ENCODE measurements at regions not wholly inside any gene's neighbourhood (a gene's known extent, or its start where the extent isn't known, plus 50 kb on each side); places are given as distances from the start of the nearest gene placed in this dataset.

DNA sequence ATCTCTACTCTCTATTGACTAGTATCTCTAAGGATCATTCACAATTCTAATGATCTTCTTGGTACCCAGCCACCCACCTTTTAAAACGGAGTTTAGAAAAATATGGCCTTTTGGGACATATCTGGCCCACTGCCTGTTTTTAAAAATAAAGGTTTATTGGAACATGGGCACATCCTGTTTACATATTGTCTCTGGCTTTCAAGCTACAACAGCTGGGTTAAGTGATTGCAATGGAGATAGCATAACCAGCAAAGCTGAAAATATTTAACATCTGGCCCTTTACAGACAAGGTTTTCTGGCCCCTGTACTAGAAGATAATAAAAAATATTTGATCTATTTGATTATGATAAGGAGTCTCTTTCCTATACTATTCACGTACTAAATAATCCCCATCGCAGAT, 232.4 kb upstream of the RHOBTB1 start:
- Mint-ChIP-seq H3K4me3 (no peak overlapping the region), H3K27me3 (ENCODE audit: low read depth) (peaks cover 3% of the 10 kb centered on the region), H3K27ac (no peak overlapping the region), H3K9me3 (ENCODE audit: insufficient read depth) (no peaks in the 10 kb centered on the region), H3K36me3 (ENCODE audit: low read depth) (no peaks in the 10 kb centered on the region), H3K4me1 (ENCODE audit: low read depth) (no peaks in the 10 kb centered on the region)
- CTCF ChIA-PET: no interaction called here
- ATAC-seq (no peak), DNase-seq (no peak)
- POLR2A ChIA-PET: no interaction called here

DNA sequence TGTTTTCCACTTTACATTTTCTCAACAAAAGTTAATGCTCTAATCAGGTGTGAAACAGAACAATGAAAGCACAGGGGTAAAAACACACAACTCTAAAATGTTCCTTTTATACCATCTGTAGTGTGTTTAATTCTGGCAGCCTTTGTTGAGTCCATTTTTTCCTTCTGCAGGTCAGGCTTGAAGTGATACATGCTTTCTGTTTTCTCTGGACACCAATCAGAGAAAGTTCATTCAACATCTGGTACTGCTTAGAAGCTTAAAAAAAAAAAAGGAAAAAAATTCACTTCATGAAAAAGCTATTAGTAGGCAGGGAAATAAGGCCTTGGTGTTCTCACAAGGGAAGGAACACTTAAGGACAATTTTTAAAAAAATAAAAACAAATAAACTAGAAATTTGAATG, 231.3 kb upstream of the RHOBTB1 start:
- ATAC-seq (no peak), DNase-seq (no peak)
- Mint-ChIP-seq H3K36me3 (ENCODE audit: low read depth) (no peaks in the 10 kb centered on the region), H3K27me3 (ENCODE audit: low read depth) (peaks cover 3% of the 10 kb centered on the region), H3K27ac (no peak overlapping the region), H3K4me3 (no peak overlapping the region), H3K4me1 (ENCODE audit: low read depth) (no peaks in the 10 kb centered on the region), H3K9me3 (ENCODE audit: insufficient read depth) (no peaks in the 10 kb centered on the region)
- ChIA-PET CTCF (no interaction called here), POLR2A (no interaction called here)

DNA sequence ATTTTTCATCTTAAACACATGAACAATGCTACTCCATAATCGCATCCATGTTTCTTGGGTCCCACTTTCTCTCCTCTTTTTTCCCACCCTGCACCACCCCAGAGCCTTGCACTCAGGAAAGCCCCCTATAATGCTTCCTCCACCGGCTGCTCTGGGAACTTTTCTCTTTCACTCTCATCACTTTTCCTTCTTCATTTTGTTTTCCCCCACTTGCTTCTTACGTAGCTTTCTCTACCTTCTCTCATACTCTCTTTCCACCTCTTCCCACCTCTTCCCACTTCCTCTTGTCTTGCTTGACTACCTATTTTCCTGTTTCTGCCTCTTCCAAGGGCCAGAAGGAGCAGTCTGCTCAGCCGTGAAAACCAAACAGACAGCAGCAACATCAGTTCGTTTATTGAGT, 229.5 kb upstream of the RHOBTB1 start:
- no peaks in the 10 kb centered on the region for H3K4me1 Mint-ChIP-seq (ENCODE audit: low read depth)
- DNase-seq (no peak), ATAC-seq (no peak)
- H3K27ac Mint-ChIP-seq: no peak overlapping the region
- H3K9me3 Mint-ChIP-seq (ENCODE audit: insufficient read depth): no peaks in the 10 kb centered on the region
- peaks cover 3% of the 10 kb centered on the region for H3K27me3 Mint-ChIP-seq (ENCODE audit: low read depth)
- ChIA-PET POLR2A (no interaction called here), CTCF (no interaction called here)
- H3K36me3 Mint-ChIP-seq (ENCODE audit: low read depth): no peaks in the 10 kb centered on the region
- H3K4me3 Mint-ChIP-seq: no peak overlapping the region

DNA sequence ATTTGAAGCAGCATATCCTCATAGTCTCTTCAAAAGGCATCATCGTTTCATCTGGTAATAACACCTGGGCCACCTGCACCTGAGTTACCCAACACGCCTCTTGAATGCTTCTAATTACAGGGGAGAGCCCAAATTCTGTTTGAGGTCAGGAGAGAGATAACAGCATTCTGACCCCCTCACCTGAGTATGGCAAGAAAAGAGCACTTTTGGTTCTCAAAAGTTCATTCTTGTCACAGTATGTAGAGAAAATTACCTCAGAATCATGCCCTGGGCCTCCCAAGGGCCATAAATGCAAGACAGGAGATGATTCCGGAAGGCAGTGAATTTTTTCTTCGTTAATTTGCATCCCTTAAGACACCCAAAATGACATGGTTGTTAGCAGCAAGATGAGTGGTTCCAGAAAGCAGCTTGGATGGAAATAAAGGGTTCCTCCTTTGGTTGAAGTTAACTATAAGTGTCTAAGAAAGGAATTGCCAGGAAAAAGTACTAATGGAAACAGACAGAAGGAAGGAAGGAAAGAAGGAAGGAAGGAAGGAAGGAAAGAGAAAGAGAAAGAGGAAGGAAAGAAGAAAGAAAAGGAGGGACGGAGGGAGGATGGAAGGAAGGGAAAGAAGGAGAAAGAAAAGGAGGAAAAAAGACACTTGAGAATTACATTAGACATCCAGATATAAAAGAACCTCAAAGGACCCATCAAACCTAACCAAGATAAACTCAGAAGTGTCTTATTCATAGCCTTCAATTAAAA, 228.4 kb upstream of the RHOBTB1 start:
- Mint-ChIP-seq H3K4me1 (ENCODE audit: low read depth) (no peaks in the 10 kb centered on the region), H3K27ac (no peak overlapping the region), H3K9me3 (ENCODE audit: insufficient read depth) (no peaks in the 10 kb centered on the region), H3K4me3 (no peak overlapping the region), H3K36me3 (ENCODE audit: low read depth) (no peaks in the 10 kb centered on the region), H3K27me3 (ENCODE audit: low read depth) (peaks cover 3% of the 10 kb centered on the region)
- ATAC-seq (no peak), DNase-seq (no peak)
- ChIA-PET CTCF (no interaction called here), POLR2A (no interaction called here)

DNA sequence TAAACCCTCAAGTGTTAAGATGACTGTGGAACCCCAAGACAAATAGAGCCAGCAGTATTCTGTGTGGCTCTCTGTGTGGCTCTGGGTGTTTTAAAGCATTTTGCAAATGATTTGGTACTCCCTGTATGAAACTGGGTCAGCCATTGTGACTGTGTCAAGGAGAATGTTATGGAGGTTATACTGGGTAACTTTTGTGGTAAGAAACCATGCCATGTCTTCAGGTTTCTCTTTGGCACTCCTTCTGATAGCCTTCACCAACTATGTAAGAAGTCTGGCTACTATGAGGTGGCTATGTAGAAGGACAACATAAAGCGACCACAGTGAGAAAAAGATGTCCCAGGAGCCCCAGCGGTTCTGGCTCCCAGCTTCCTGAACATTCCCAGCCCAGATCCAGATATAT, 226.6 kb upstream of the RHOBTB1 start:
- POLR2A ChIA-PET: no interaction called here
- no peak overlapping the region for H3K4me3 Mint-ChIP-seq
- no peak for ATAC-seq
- DNase-seq: no peak
- H3K27me3 Mint-ChIP-seq (ENCODE audit: low read depth): peaks cover 3% of the 10 kb centered on the region
- no peaks in the 10 kb centered on the region for H3K4me1 Mint-ChIP-seq (ENCODE audit: low read depth)
- no peak overlapping the region for H3K27ac Mint-ChIP-seq
- no peaks in the 10 kb centered on the region for H3K36me3 Mint-ChIP-seq (ENCODE audit: low read depth)
- no peaks in the 10 kb centered on the region for H3K9me3 Mint-ChIP-seq (ENCODE audit: insufficient read depth)
- CTCF ChIA-PET: no interaction called here

DNA sequence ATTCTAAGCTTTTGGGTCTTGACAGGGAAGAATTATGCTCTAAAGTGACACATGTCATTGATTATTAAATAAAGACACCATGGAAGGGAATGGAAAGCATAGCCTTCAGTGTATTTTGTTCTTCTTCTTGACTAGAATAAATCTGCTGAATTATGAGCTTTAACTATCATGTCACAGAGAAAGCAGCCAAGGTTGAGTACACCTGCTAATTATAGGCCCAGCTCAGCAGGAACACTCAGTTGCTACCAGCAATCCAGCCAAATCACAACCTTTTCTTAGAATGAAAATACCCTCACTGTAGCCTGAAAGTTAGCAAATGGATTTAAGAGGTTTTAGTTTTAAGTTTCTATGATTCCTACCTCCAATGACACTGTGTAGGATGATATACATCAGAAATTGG, 225.3 kb upstream of the RHOBTB1 start:
- no peaks in the 10 kb centered on the region for H3K4me1 Mint-ChIP-seq (ENCODE audit: low read depth)
- ATAC-seq: no peak
- no peak overlapping the region for H3K4me3 Mint-ChIP-seq
- ChIA-PET CTCF (no interaction called here), POLR2A (no interaction called here)
- H3K27ac Mint-ChIP-seq: no peak overlapping the region
- no peak for DNase-seq
- H3K36me3 Mint-ChIP-seq (ENCODE audit: low read depth): no peaks in the 10 kb centered on the region
- peaks cover 3% of the 10 kb centered on the region for H3K27me3 Mint-ChIP-seq (ENCODE audit: low read depth)
- H3K9me3 Mint-ChIP-seq (ENCODE audit: insufficient read depth): no peaks in the 10 kb centered on the region

DNA sequence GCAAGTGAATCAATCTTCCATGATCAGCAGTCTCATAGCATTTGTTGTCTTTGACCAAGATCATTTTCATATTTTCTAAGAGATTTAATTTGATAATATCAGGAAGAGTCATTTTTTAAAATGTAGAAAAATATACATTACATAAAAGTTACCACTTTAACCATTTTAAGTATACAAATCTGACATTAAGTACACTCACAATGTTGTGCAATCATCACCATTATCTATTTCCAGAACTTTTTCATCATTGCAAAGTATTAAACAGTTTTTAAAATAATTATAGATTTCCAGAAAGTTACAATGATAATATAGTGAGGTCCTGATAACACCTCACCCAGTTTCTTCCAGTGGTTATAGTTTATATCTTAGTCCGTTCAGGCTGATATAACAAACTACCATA, 222.5 kb upstream of the RHOBTB1 start:
- DNase-seq: no peak
- Mint-ChIP-seq H3K4me1 (ENCODE audit: low read depth) (no peaks in the 10 kb centered on the region), H3K4me3 (no peak overlapping the region), H3K27ac (no peak overlapping the region), H3K36me3 (ENCODE audit: low read depth) (no peaks in the 10 kb centered on the region), H3K9me3 (ENCODE audit: insufficient read depth) (no peaks in the 10 kb centered on the region), H3K27me3 (ENCODE audit: low read depth) (no peaks in the 10 kb centered on the region)
- CTCF ChIA-PET: no interaction called here
- ATAC-seq: no peak
- POLR2A ChIA-PET: no interaction called here

DNA sequence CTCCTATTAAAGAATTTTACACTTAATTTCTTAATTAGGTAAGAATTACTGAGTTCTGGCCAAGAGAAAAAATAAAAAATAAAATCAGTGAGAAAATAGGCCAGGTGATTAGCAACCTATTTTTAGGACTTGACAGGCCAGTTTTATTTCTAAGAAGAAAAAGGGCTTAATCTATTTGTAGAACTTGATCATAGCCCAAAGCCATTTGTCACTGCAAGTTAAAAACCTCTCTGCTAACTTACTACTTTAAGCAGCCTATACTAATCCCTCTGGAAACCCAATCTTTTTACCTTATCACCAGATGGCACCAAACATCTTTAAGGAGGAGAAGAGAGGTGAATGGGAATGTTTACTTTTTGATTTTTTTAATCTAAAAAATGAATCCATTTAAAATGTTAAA, 222.1 kb upstream of the RHOBTB1 start:
- ChIA-PET POLR2A (no interaction called here), CTCF (no interaction called here)
- no peak overlapping the region for H3K27ac Mint-ChIP-seq
- DNase-seq (no peak), ATAC-seq (no peak)
- no peaks in the 10 kb centered on the region for H3K9me3 Mint-ChIP-seq (ENCODE audit: insufficient read depth)
- H3K27me3 Mint-ChIP-seq (ENCODE audit: low read depth): no peaks in the 10 kb centered on the region
- no peaks in the 10 kb centered on the region for H3K36me3 Mint-ChIP-seq (ENCODE audit: low read depth)
- H3K4me3 Mint-ChIP-seq: no peak overlapping the region
- no peaks in the 10 kb centered on the region for H3K4me1 Mint-ChIP-seq (ENCODE audit: low read depth)

DNA sequence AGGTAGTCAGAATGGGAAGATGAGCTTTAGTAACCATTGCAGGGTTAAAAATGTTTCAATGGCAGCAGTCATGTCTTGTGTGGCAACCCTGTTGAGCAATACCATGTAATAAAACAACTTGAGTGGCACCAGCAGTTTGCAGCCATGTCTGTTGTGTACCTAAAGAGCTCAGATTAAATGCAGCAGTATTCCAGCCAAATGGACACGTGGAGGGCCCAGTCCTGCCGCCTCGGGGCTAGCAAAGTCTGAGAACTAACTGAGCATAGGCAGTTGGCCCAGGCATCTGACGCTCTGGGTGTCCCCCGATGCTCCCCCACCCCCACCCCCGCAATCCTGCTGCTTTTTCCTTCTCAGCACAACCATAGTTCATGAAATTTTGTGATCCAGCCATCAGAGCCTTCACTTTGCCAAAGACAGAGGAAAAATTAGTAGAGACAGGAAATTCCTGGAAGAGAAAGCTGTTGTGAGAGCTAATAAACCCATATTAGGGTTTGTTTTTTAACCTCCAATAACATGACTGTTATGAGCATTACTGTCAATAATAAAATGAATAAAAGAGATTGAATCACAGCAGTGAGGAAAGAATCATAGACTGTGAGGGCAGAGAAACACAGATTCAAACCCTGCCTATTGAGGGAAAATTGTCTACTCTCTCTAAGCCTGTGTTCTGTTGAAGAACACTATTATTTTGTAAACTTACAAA, 220.6 kb upstream of the RHOBTB1 start:
- POLR2A ChIA-PET: no interaction called here
- H3K36me3 Mint-ChIP-seq (ENCODE audit: low read depth): no peaks in the 10 kb centered on the region
- DNase-seq (no peak), ATAC-seq (no peak)
- no peak overlapping the region for H3K27ac Mint-ChIP-seq
- no peaks in the 10 kb centered on the region for H3K4me1 Mint-ChIP-seq (ENCODE audit: low read depth)
- H3K4me3 Mint-ChIP-seq: no peak overlapping the region
- no peaks in the 10 kb centered on the region for H3K9me3 Mint-ChIP-seq (ENCODE audit: insufficient read depth)
- CTCF ChIA-PET: no interaction called here
- H3K27me3 Mint-ChIP-seq (ENCODE audit: low read depth): no peaks in the 10 kb centered on the region

DNA sequence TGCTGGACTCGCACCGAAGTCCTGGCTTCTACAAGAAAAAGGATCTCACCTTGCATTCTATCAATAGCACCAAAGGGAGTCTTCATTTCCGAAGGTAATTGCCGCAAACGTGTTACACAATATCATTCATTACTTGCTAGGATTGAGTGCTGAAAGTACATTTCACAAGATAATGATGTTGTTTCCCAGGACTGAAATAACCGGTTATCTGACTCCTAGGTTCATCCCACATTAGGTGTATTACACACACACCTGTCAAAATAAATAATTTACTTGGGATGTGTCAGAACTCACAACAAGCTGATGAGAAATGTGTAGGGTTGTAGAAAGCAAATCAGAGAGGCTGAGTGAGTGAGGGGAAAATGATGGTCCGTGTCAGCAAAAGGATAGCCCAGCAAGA, 219.4 kb upstream of the RHOBTB1 start:
- no peak for ATAC-seq
- Mint-ChIP-seq H3K36me3 (ENCODE audit: low read depth) (no peaks in the 10 kb centered on the region), H3K27me3 (ENCODE audit: low read depth) (no peaks in the 10 kb centered on the region), H3K4me3 (no peak overlapping the region), H3K9me3 (ENCODE audit: insufficient read depth) (no peaks in the 10 kb centered on the region), H3K4me1 (ENCODE audit: low read depth) (no peaks in the 10 kb centered on the region), H3K27ac (no peak overlapping the region)
- ChIA-PET CTCF (no interaction called here), POLR2A (no interaction called here)
- no peak for DNase-seq

DNA sequence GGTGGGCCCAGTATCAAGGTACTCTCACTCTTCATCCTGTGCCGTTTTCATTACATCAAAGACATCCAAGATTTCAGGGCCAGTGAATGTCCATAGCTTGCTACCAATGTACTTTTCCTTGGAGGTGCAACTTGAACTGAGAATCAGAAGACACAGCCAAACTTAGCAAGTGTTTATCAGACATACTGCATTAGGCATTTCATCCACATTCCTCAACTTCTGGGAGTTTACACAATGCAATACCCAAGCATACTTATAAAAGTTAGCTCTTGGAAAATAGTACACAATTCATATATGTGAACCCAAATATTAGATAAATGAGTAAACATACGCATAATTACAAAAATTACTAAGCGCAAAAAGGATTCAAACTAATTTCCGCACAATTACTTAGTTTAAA, 216.3 kb upstream of the RHOBTB1 start:
- H3K9me3 Mint-ChIP-seq (ENCODE audit: insufficient read depth): no peaks in the 10 kb centered on the region
- POLR2A ChIA-PET: no interaction called here
- no peaks in the 10 kb centered on the region for H3K36me3 Mint-ChIP-seq (ENCODE audit: low read depth)
- no peaks in the 10 kb centered on the region for H3K4me1 Mint-ChIP-seq (ENCODE audit: low read depth)
- no peak overlapping the region for H3K27ac Mint-ChIP-seq
- ATAC-seq (no peak), DNase-seq (no peak)
- CTCF ChIA-PET: no interaction called here
- H3K4me3 Mint-ChIP-seq: no peak overlapping the region
- no peaks in the 10 kb centered on the region for H3K27me3 Mint-ChIP-seq (ENCODE audit: low read depth)

DNA sequence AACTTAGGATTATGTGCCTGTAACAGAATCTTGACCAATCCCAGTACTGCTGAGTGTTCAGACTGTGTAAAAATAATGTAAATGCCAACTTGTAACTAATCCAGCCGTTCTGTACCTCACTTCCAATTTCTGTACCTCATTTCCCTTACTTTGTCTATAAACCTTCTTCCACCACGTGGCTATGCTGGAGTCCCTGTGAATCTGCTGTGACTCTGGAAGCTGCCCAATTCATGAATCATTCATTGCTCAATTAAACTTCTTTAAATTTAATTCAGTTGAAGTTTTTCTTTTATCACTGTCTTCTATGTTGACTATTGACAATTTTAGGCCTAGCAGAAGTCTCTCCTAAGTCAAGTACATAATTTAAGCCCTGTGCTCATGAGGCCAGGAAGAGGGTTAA, 215.3 kb upstream of the RHOBTB1 start:
- Mint-ChIP-seq H3K27ac (no peak overlapping the region), H3K4me1 (ENCODE audit: low read depth) (no peaks in the 10 kb centered on the region), H3K9me3 (ENCODE audit: insufficient read depth) (no peaks in the 10 kb centered on the region), H3K27me3 (ENCODE audit: low read depth) (peaks cover 2% of the 10 kb centered on the region), H3K36me3 (ENCODE audit: low read depth) (no peaks in the 10 kb centered on the region), H3K4me3 (no peak overlapping the region)
- ChIA-PET CTCF (no interaction called here), POLR2A (no interaction called here)
- DNase-seq (no peak), ATAC-seq (no peak)

DNA sequence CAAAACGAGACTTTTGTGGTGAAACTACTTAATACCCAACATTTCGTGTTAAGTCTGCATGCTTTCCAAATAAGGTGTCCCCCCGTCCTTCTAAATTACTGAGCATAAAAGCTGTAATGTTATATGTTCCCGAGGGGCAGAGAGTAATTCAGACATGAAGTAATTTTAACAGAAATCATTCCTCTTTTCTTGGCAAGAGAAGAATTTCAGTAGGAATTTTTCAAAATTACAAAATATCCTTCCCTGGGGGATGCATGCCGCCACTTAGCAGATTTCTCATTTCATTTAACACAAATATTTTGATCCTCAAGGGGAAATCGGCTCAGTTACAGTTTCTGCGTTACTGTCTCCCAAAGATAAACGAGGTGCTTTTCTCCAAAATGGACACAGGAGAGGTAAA, 213.2 kb upstream of the RHOBTB1 start:
- Mint-ChIP-seq H3K4me1 (ENCODE audit: low read depth) (no peaks in the 10 kb centered on the region), H3K27ac (no peak overlapping the region), H3K9me3 (ENCODE audit: insufficient read depth) (no peaks in the 10 kb centered on the region), H3K4me3 (no peak overlapping the region), H3K36me3 (ENCODE audit: low read depth) (no peaks in the 10 kb centered on the region), H3K27me3 (ENCODE audit: low read depth) (peaks cover 7% of the 10 kb centered on the region)
- DNase-seq (no peak), ATAC-seq (no peak)
- ChIA-PET POLR2A (no interaction called here), CTCF (no interaction called here)
